ENCODE measurements at regions not wholly inside any gene's neighbourhood (a gene's known extent, or its start where the extent isn't known, plus 50 kb on each side); places are given as distances from the start of the nearest gene placed in this dataset.

- TF ChIP-seq, protein P1, sequence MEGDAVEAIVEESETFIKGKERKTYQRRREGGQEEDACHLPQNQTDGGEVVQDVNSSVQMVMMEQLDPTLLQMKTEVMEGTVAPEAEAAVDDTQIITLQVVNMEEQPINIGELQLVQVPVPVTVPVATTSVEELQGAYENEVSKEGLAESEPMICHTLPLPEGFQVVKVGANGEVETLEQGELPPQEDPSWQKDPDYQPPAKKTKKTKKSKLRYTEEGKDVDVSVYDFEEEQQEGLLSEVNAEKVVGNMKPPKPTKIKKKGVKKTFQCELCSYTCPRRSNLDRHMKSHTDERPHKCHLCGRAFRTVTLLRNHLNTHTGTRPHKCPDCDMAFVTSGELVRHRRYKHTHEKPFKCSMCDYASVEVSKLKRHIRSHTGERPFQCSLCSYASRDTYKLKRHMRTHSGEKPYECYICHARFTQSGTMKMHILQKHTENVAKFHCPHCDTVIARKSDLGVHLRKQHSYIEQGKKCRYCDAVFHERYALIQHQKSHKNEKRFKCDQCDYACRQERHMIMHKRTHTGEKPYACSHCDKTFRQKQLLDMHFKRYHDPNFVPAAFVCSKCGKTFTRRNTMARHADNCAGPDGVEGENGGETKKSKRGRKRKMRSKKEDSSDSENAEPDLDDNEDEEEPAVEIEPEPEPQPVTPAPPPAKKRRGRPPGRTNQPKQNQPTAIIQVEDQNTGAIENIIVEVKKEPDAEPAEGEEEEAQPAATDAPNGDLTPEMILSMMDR (IDR thresholded peaks at IDR 0.05): no peak
- no peak for TF ChIP-seq POLR2A (IDR thresholded peaks at IDR 0.05)
Observed at GRCh38 chr7:86932038-86932512, 127.4 kb downstream of the ELAPOR2 start.

Measured in lower leg skin (tissue), 3 donors.